Large intestine (tissue), 3 donors: ENCODE measurements at regions not wholly inside any gene's neighbourhood (a gene's known extent, or its start where the extent isn't known, plus 50 kb on each side); places are given as distances from the start of the nearest gene placed in this dataset.
"Not testable (repeated sequence)": the region's sequence is repeated elsewhere in the genome, so short reads cannot be mapped to it uniquely, and the experiment has no call there.

Experiments used
- DNase-seq, 2 donors: peaks; one replicate each; pipeline versions ENCODE4 v3.0.0 to v3.0.0-alpha.2; 2013
- H3K27ac ChIP-seq: one replicate; pipeline ENCODE4 v1.5.1; 2013; ENCODE audit warnings: low read length
- H3K27me3 ChIP-seq: 2 replicates; pipeline ENCODE4 v1.6.1; 2013; ENCODE audit warnings: low read length; ENCODE audit not compliant: control insufficient read depth, insufficient read depth
- H3K36me3 ChIP-seq: 2 replicates; pipeline ENCODE4 v1.6.1; 2013; ENCODE audit warnings: low read length; ENCODE audit not compliant: control insufficient read depth, insufficient read depth
- H3K4me1 ChIP-seq: one replicate; pipeline ENCODE4 v1.6.1; 2013; ENCODE audit warnings: low read length; ENCODE audit not compliant: control insufficient read depth, insufficient read depth
- H3K4me3 ChIP-seq: one replicate; pipeline ENCODE4 v1.5.1; 2013; ENCODE audit warnings: low read length
- H3K9me3 ChIP-seq: one replicate; pipeline ENCODE4 v1.6.1; 2013; ENCODE audit warnings: mild to moderate bottlenecking, low read depth, low read length, moderate library complexity; ENCODE audit not compliant: control insufficient read depth
- WGBS: methylation state at CpG from one replicate; pipeline ENCODE4 v1.1.5; 2013; ENCODE audit warnings: low lambda C conversion rate; ENCODE audit not compliant: insufficient coverage; 5-methylcytosine and 5-hydroxymethylcytosine counted together

- Histone ChIP-seq H3K27ac (no peak overlapping the region), H3K4me1 (no peaks in the 10 kb centered on the region), H3K4me3 (no peak overlapping the region), H3K36me3 (no peaks in the 10 kb centered on the region), H3K9me3 (no peaks in the 10 kb centered on the region), H3K27me3 (no peaks in the 10 kb centered on the region)
- DNase-seq: peak in 1 of 2 donors; percentile 39
- no CpG with 5 or more reads among the region's 2 CpGs for WGBS
Measured at GRCh38 chrX:80576806-80577533, 156.7 kb downstream of the TENT5D start.

- Histone ChIP-seq H3K4me3 (no peak overlapping the region), H3K36me3 (no peaks in the 10 kb centered on the region), H3K9me3 (no peaks in the 10 kb centered on the region), H3K27me3 (no peaks in the 10 kb centered on the region), H3K4me1 (no peaks in the 10 kb centered on the region), H3K27ac (no peak overlapping the region)
- no CpG with 5 or more reads among the region's 3 CpGs for WGBS
- DNase-seq: peak in 1 of 2 donors; percentile 32
Measured at GRCh38 chrX:80578517-80579105, 158.4 kb downstream of the TENT5D start.

DNA sequence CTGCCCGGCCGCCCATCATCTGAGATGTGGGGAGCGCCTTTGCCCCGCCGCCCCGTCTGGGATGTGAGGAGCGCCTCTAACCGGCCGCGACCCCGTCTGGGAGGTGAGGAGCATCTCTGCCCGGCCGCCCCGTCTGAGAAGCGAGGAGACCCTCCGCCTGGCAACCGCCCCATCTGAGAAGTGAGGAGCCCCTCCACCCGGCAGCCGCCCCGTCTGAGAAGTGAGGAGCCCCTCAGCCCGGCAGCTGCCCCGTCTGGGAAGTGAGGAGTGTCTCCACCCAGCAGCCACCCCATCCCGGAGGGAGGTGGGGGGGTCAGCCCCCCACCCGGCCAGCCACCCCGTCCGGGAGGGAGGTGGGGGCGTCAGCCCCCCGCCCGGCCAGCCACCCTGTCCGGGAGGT lies 170.7 kb downstream of the TENT5D start:
- no CpG with 5 or more reads among the region's 30 CpGs for WGBS
- H3K36me3 ChIP-seq, H3K27me3 ChIP-seq, H3K27ac ChIP-seq, H3K4me3 ChIP-seq, H3K4me1 ChIP-seq, H3K9me3 ChIP-seq, DNase-seq: not testable (repeated sequence)

- H3K4me3 ChIP-seq: no peak overlapping the region
- H3K27ac ChIP-seq: no peak overlapping the region
- DNase-seq: no peak
- no peaks in the 10 kb centered on the region for H3K36me3 ChIP-seq
- H3K4me1 ChIP-seq: no peaks in the 10 kb centered on the region
- no peaks in the 10 kb centered on the region for H3K9me3 ChIP-seq
- no peaks in the 10 kb centered on the region for H3K27me3 ChIP-seq
- 60% methylated on average over 1 of the region's 7 CpGs for WGBS
Measured at GRCh38 chrX:80602036-80602860, 182.0 kb downstream of the TENT5D start.
